GM10266 (cell line): ENCODE measurements at regions not wholly inside any gene's neighbourhood (a gene's known extent, or its start where the extent isn't known, plus 50 kb on each side); places are given as distances from the start of the nearest gene placed in this dataset.

Experiments used
- DNase-seq: peaks from one replicate; pipeline ENCODE4 v3.0.0; 2012; ENCODE audit errors: extremely low spot score
- CTCF ChIP-seq: IDR thresholded peaks from 2 replicates; pipeline ENCODE4 v1.5.1; 2012; ENCODE audit warnings: mild to moderate bottlenecking, low read depth; ENCODE audit not compliant: control insufficient read depth, insufficient read depth; ENCODE audit errors: missing control alignments

- TF ChIP-seq CTCF = no peak
Measured at GRCh38 chr18:30492552-30493129, 549.9 kb downstream of the DSC3 start.

DNA sequence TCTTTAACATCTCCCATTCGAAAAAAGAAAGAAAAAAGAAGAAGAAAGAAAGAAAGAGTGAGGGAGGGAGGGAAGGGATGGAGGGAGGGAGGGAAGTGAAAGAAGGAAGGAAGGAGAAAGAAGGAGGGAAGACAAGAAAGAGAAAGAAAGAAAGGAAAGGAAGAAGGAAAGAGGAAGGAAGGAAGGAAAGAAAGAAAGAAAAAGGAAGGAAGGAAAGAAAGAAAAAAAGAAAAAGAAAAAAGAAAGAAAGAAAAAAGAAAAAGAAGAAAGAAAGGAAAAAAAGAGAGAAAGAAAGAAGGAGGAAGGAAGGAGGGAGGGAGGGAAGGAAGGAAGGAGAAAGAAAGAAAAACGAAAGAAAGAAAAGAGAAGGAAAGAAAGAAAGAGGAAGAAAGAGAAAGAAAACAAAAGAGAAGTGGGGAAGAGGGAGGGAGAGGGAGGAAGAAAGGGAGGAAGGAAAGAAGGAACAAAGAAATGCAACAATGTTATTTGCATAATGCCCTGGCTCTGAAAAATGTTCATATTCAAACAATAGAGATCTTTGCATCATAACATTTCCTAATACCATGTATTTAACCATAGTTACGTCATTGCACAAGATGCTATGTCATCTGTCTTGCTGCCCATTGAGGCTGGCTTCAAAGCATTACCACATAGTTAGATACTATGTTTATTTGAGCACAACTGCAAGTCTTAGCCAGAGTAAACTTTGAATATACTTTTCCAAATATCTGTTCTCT lies 550.6 kb downstream of the DSC3 start:
- no peak for TF ChIP-seq CTCF
- DNase-seq = no peak

More at GRCh38 chr18:30492552-30493129, 549.9 kb downstream of the DSC3 start:
- DNase-seq = no peak

- TF ChIP-seq CTCF = no peak
- no peak for DNase-seq
Measured at GRCh38 chr18:30489890-30490643, 552.5 kb downstream of the DSC3 start.

- DNase-seq = no peak
- TF ChIP-seq CTCF = no peak
Measured at GRCh38 chr18:30487962-30488361, 554.6 kb downstream of the DSC3 start.

DNA sequence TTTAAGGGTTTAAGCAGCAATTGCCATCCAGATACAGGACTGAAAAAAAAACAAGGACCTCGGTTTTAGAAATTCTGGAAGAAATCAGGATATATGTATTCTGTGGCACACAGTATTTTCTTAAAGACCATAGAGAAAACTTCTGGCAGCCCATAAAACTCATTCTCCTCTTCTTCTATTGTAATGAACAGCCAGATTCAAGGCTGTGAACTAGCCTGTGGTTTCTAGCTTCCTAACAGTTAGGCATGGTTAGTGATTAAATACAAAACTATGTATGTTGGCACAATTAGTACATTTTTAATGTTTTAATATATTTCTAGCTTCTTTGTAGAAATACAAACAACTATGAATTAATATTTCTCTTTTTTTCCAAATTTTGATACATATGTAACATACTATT lies 555.7 kb downstream of the DSC3 start:
- no peak for TF ChIP-seq CTCF
- DNase-seq = no peak

DNA sequence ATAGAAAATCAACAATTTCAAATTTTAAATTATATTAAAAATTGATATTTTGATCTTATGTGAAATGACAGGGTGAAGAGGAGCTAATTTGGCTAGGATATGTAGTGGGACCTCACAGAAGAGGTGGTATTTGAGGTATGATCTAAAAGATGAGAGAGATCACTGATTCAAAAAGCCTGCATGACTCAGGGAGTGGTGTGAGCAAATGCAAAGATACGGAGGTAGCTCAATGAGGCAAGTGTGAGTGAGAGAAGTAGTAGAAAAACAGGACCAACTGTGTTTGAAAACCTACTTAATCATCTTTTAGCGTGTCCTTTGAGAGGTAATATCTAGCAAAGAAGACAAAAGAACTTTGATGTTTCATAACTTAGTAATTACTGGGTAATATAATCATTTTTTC lies 557.5 kb downstream of the DSC3 start:
- TF ChIP-seq CTCF = no peak
- DNase-seq = no peak

GRCh38 chr18:30481871-30482270 lies 560.7 kb downstream of the DSC3 start:
- DNase-seq = no peak
- TF ChIP-seq CTCF = no peak
